Endothelial cell of umbilical vein (primary cell): ENCODE measurements at regions not wholly inside any gene's neighbourhood (a gene's known extent, or its start where the extent isn't known, plus 50 kb on each side); places are given as distances from the start of the nearest gene placed in this dataset.

ENCODE experiments used
- BruUV-seq: library from RNA; stranded (reverse); fragments of 400-500 nt; replicated peaks from 2 replicates; lab custom pipeline; 2021; lab: Mats Ljungman, UMichigan
- CTCF ChIA-PET: fragments of 300-600, 350-600 bp; sonication (Branson Sonifier 250); formaldehyde crosslinking; loops from one replicate; lab custom pipeline; 2021; ENCODE audit warnings: antibody characterized with exemption, inconsistent platforms; lab: Charles Lee
- POLR2A ChIA-PET: fragments of 300-600, 350-600 bp; sonication (Branson Sonifier 250); formaldehyde crosslinking; loops from one replicate; lab custom pipeline; 2021; ENCODE audit warnings: antibody characterized with exemption, inconsistent platforms; lab: Charles Lee
- DNase-seq: peaks from one replicate; pipeline ENCODE4 v3.0.0-alpha.2; 2011; ENCODE audit warnings: low read depth, low spot score
- FAIRE-seq: peaks from 2 replicates; lab custom pipeline; 2011; peaks lifted over from hg19 to GRCh38; lab: Jason Lieb, UNC
- H2AFZ ChIP-seq: 2 replicates; pipeline ENCODE4 v1.6.0; 2012; ENCODE audit warnings: low read depth, low read length, control low read depth, inconsistent platforms
- H3K27ac ChIP-seq: 2 replicates; pipeline ENCODE4 v1.5.1; 2011; ENCODE audit warnings: low read depth, mild to moderate bottlenecking, control low read depth, low read length, moderate library complexity; ENCODE audit not compliant: insufficient read depth
- H3K27me3 ChIP-seq, 2 experiments: 2 replicates each; pipeline versions ENCODE4 v1.6.0 to v1.6.1; 2011; ENCODE audit warnings: low read length in 2 of 2, mixed read lengths in 1 of 2; ENCODE audit not compliant: control insufficient read depth in 2 of 2, insufficient read depth in 2 of 2
- H3K36me3 ChIP-seq, 2 experiments: 2 replicates in 1 of 2; 3 replicates in 1 of 2; pipeline ENCODE4 v1.5.1; 2011; ENCODE audit warnings: low read length in 2 of 2, mild to moderate bottlenecking in 1 of 2, moderate library complexity in 1 of 2; ENCODE audit not compliant: control insufficient read depth in 2 of 2, insufficient read depth in 2 of 2; ENCODE audit errors: extremely low read depth in 1 of 2
- H3K4me1 ChIP-seq: 3 replicates; pipeline ENCODE4 v1.5.1; 2011; ENCODE audit warnings: mild to moderate bottlenecking, low read length; ENCODE audit not compliant: control insufficient read depth, insufficient read depth; ENCODE audit errors: extremely low read depth
- H3K4me2 ChIP-seq: 2 replicates; pipeline ENCODE4 v1.6.1; 2011; ENCODE audit warnings: low read length, control low read depth, mixed read lengths; ENCODE audit not compliant: insufficient read depth
- H3K4me3 ChIP-seq, 3 experiments: fragments of 200-600 bp in 1 of 3; sonication (generic), shearing (Covaris generic) in 1 of 3; replicated peaks in 1 of 3; 2 replicates each; pipeline ENCODE4 v1.5.1; 2011 to 2016; ENCODE audit warnings: control low read depth in 3 of 3, low read length in 3 of 3, mild to moderate bottlenecking in 2 of 3, inconsistent platforms in 1 of 3, low read depth in 1 of 3, moderate library complexity in 1 of 3; ENCODE audit not compliant: insufficient read depth in 1 of 3
- H3K79me2 ChIP-seq: 2 replicates; pipeline ENCODE4 v1.6.0; 2012; ENCODE audit warnings: low read length, inconsistent platforms; ENCODE audit not compliant: control insufficient read depth, insufficient read depth
- H3K9ac ChIP-seq: replicated peaks from 2 replicates; pipeline ENCODE3; 2011; ENCODE audit warnings: low read length, control low read depth; ENCODE audit not compliant: insufficient read depth; ENCODE audit errors: extremely low read depth
- H3K9me1 ChIP-seq: replicated peaks from 3 replicates; pipeline ENCODE4 v1.6.0; 2011; ENCODE audit warnings: mild to moderate bottlenecking, low read length; ENCODE audit not compliant: control insufficient read depth, insufficient read depth; ENCODE audit errors: extremely low read depth
- H3K9me3 ChIP-seq: replicated peaks from 2 replicates; pipeline ENCODE4 v1.5.1; 2012; ENCODE audit warnings: low read length, inconsistent platforms; ENCODE audit not compliant: control insufficient read depth, insufficient read depth
- H4K20me1 ChIP-seq: replicated peaks from 2 replicates; pipeline ENCODE3; 2011; ENCODE audit warnings: mild to moderate bottlenecking, low read length; ENCODE audit not compliant: control insufficient read depth, insufficient read depth; ENCODE audit errors: extremely low read depth
- CTCF ChIP-seq, 2 donors: IDR thresholded peaks; 1 replicate in 1 of 2; 2 replicates in 1 of 2; pipeline ENCODE4 v1.5.1; 2011; ENCODE audit warnings: low read length in 2 of 2, mild to moderate bottlenecking in 2 of 2, moderate library complexity in 2 of 2, control low read depth in 1 of 2, inconsistent platforms in 1 of 2, low read depth in 1 of 2; ENCODE audit not compliant: insufficient read depth in 1 of 2; ENCODE audit errors: extremely low read depth in 1 of 2
- EZH2 ChIP-seq: IDR thresholded peaks from 2 replicates; pipeline ENCODE4 v1.6.1; 2012; ENCODE audit warnings: borderline replicate concordance, low read depth, mild to moderate bottlenecking, moderate library complexity, low read length, inconsistent platforms; ENCODE audit not compliant: severe bottlenecking
- FOS ChIP-seq: IDR thresholded peaks from 2 replicates; pipeline ENCODE4 v1.6.1; 2011; ENCODE audit warnings: mild to moderate bottlenecking, low read length, moderate library complexity, borderline replicate concordance; ENCODE audit not compliant: insufficient read depth
- GATA2 ChIP-seq: IDR thresholded peaks from 2 replicates; pipeline ENCODE4 v1.7.0; 2011; ENCODE audit warnings: low read depth, mild to moderate bottlenecking, moderate library complexity, mixed read lengths, low read length; ENCODE audit not compliant: insufficient read length, insufficient read depth
- JUN ChIP-seq: IDR thresholded peaks from 2 replicates; pipeline ENCODE4 v1.6.1; 2011; ENCODE audit warnings: borderline replicate concordance, low read depth; ENCODE audit not compliant: insufficient read length, insufficient read depth
- MAX ChIP-seq: IDR thresholded peaks from 2 replicates; pipeline ENCODE4 v1.6.1; 2011; ENCODE audit not compliant: insufficient read depth, insufficient read length
- MYC ChIP-seq: IDR thresholded peaks from one replicate; pipeline ENCODE4 v1.6.1; 2011; ENCODE audit warnings: mild to moderate bottlenecking, low read depth, low read length
- POLR2A ChIP-seq: IDR thresholded peaks from 2 replicates; pipeline ENCODE4 v1.6.1; 2012; ENCODE audit warnings: low read depth, mild to moderate bottlenecking, control low read depth, low read length
- POLR2AphosphoS5 ChIP-seq: IDR thresholded peaks from 2 replicates; pipeline ENCODE4 v1.6.1; 2012; ENCODE audit warnings: low read depth, mild to moderate bottlenecking, control low read depth, low read length, moderate library complexity; ENCODE audit not compliant: insufficient read depth
- dilution Hi-C: fragments of 300-500 bp; cut with MboI; formaldehyde crosslinking; loops from one replicate; pipeline ENCODE4 v1.15.0; 2019; ENCODE audit warnings: low sequenced_read_pairs; ENCODE audit not compliant: extremely low pct_ligation_motif_present
- intact Hi-C: fragments of 100-400 bp; cut with micrococcal nuclease; formaldehyde crosslinking; loops from one replicate; pipeline ENCODE4 v1.10.0; 2022

- dilution Hi-C loops, result no loop called here
- ChIA-PET CTCF (interaction anchor here (3.6 kb wide), 1 partner anchor 11 kb away, joined by 27 read pairs; no protein-coding TSS in a partner anchor), POLR2A (no interaction called here)
- Histone ChIP-seq H3K79me2 (no peaks in the 10 kb centered on the region), H3K4me3 (no peak overlapping the region), H3K27me3 (no peaks in the 10 kb centered on the region), H4K20me1 (no peaks in the 10 kb centered on the region), H3K36me3 (no peaks in the 10 kb centered on the region), H3K9me3 (no peaks in the 10 kb centered on the region), H3K27ac (no peak overlapping the region), H3K4me2 (no peak overlapping the region), H3K9me1 (no peaks in the 10 kb centered on the region), H3K4me1 (no peaks in the 10 kb centered on the region), H3K9ac (no peak overlapping the region), H2AFZ (no peak overlapping the region)
- no peak for TF ChIP-seq CTCF (IDR thresholded peaks at IDR 0.05; ENCODE audit: extremely low read depth in 1 of 2, insufficient read depth in 1 of 2, low read depth in 1 of 2, low read length in 2 of 2)
- TF ChIP-seq POLR2A, result no peak
- no peak for TF ChIP-seq MAX
- TF ChIP-seq EZH2, result no peak
- TF ChIP-seq FOS, result no peak
- TF ChIP-seq MYC, result no peak
- no peak for TF ChIP-seq GATA2
- no peak for TF ChIP-seq POLR2AphosphoS5
- no peak for TF ChIP-seq JUN
- intact Hi-C loops, result no loop called here
- FAIRE-seq (no peak), DNase-seq (no peak)
- no TSS peak for BruUV-seq
Observed at GRCh38 chr13:26861941-26862340, 101.4 kb upstream of the GPR12 start.
